ENCODE measurements at regions not wholly inside any gene's neighbourhood (a gene's known extent, or its start where the extent isn't known, plus 50 kb on each side); places are given as distances from the start of the nearest gene placed in this dataset.

DNA sequence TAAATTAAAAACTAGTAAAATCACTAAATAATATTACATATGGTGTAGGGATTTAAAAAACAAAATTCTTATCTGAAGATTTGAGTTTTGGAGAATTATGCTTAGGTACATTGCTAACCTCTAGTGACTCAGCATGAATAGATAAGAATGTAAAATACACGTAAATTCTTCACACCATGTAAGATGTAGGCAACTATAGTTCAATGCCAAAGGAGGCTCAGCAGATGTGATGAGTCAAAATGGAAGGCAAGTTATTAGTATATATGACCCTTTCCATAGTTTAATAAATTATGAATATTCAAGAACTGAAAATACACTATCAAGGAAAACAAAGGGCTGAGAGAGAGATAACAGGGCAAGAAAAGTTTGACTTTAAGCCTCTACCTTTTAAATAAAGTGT lies 79.0 kb downstream of the MRPS30 start:
- H3K27ac ChIP-seq: no peak overlapping the region

DNA sequence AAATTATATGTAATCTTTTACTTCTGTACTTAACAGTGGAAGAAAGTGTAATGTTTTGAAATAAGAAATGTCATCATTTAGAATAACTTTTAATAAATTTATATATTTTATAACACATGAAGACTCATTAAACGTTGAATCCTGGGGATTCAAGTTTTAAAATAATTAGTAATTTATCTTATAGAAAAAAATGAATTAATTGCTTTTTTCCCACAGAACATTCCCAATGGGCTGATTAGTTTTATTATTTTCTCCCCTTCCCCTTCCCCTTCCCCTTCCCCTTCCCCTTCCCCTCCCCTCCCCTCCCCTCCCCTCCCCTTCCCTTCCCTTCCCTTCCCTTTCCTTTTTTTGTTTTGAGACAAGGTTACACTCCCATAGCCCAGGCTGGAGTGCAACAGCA lies 79.7 kb downstream of the MRPS30 start:
- TF ChIP-seq ZFX (IDR thresholded peaks at IDR 0.05): no peak
- TF ChIP-seq, protein P1, sequence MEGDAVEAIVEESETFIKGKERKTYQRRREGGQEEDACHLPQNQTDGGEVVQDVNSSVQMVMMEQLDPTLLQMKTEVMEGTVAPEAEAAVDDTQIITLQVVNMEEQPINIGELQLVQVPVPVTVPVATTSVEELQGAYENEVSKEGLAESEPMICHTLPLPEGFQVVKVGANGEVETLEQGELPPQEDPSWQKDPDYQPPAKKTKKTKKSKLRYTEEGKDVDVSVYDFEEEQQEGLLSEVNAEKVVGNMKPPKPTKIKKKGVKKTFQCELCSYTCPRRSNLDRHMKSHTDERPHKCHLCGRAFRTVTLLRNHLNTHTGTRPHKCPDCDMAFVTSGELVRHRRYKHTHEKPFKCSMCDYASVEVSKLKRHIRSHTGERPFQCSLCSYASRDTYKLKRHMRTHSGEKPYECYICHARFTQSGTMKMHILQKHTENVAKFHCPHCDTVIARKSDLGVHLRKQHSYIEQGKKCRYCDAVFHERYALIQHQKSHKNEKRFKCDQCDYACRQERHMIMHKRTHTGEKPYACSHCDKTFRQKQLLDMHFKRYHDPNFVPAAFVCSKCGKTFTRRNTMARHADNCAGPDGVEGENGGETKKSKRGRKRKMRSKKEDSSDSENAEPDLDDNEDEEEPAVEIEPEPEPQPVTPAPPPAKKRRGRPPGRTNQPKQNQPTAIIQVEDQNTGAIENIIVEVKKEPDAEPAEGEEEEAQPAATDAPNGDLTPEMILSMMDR (conservative IDR thresholded peaks at IDR 0.05): no peak
- H3K27ac ChIP-seq: no peak overlapping the region

More for the DNA sequence above, 79.0 kb downstream of the MRPS30 start:
- no peak for TF ChIP-seq ZFX (IDR thresholded peaks at IDR 0.05)
- TF ChIP-seq, protein P1 (conservative IDR thresholded peaks at IDR 0.05): no peak

GRCh38 chr5:44891116-44891515 lies 82.4 kb downstream of the MRPS30 start:
- no peak overlapping the region for H3K27ac ChIP-seq
- TF ChIP-seq, protein P1 (conservative IDR thresholded peaks at IDR 0.05): no peak
- TF ChIP-seq ZFX (IDR thresholded peaks at IDR 0.05): no peak

GRCh38 chr5:44900273-44900954 lies 91.7 kb downstream of the MRPS30 start:
- no peak overlapping the region for H3K27ac ChIP-seq
- no peak for TF ChIP-seq ZFX (IDR thresholded peaks at IDR 0.05)
- TF ChIP-seq, protein P1 (conservative IDR thresholded peaks at IDR 0.05): no peak

DNA sequence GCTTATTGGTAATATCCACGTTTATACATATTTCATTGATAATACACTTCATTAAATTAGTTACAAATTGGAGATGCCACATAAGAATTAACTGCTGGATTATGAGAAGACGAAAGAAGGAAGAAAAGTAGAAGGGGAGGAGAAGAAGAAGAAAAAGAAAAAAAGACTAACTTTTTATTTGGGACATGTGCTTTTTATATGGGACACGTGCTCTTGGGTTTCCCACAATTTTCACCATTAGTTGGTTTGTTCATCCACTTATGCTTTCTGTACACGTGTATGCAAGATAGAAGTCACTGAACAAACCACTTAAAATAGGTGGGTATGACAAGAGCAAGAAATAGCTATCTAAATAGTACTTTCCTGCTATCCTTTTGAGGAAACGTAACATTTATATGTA lies 98.6 kb downstream of the MRPS30 start:
- H3K27ac ChIP-seq: no peak overlapping the region
- TF ChIP-seq, protein P1 (conservative IDR thresholded peaks at IDR 0.05): no peak
- TF ChIP-seq ZFX (IDR thresholded peaks at IDR 0.05): no peak

DNA sequence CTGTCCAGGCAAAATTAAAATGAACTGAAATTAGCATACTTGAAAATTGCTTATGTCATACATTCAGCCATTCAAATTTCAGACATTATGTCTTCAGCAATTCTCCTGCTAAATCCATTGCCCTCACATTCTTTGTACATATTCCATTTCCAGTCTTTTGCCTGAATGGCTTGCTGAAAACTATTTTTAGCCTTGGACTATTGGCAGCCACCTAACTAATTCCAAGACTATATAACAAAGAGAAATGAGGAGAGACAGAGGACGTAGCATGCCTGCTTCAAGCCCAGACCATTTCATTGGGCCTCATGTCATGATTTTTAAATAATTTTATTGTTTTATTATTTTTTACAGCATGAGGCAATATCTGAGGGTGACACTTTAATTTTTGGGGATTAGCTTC lies 100.3 kb downstream of the MRPS30 start:
- H3K27ac ChIP-seq: no peak overlapping the region
- no peak for TF ChIP-seq ZFX (IDR thresholded peaks at IDR 0.05)
- TF ChIP-seq, protein P1 (conservative IDR thresholded peaks at IDR 0.05): no peak

- no peak overlapping the region for H3K27ac ChIP-seq
- TF ChIP-seq ZFX (IDR thresholded peaks at IDR 0.05): no peak
- TF ChIP-seq, protein P1 (conservative IDR thresholded peaks at IDR 0.05): no peak
Observed at GRCh38 chr5:44911501-44911900, 102.8 kb downstream of the MRPS30 start.

All from C4-2B (cell line).